Pancreas (tissue), 10 donors: ENCODE measurements at regions not wholly inside any gene's neighbourhood (a gene's known extent, or its start where the extent isn't known, plus 50 kb on each side); places are given as distances from the start of the nearest gene placed in this dataset.

ENCODE experiments used
- ATAC-seq, 4 donors: fragments of 200-7000 bp; cut with Tn5 transposase; one replicate each; pipeline versions ENCODE4 v1.8.0 to v1.9.1; 2020; ENCODE audit warnings: mild to moderate bottlenecking in 4 of 4, moderate library complexity in 4 of 4
- DNase-seq, 6 donors: peaks; one replicate each; pipeline ENCODE4 v3.0.0-alpha.2; 2020
- FAIRE-seq: peaks from 2 replicates; lab custom pipeline; 2012; peaks lifted over from hg19 to GRCh38; lab: Jason Lieb, UNC
- H3K27ac ChIP-seq, 4 donors: fragments of 200-600 bp; sonication (generic); 1 replicate in 3 of 4; 2 replicates in 1 of 4; pipeline versions ENCODE4 v1.5.0 to v1.8.0; 2020
- H3K27me3 ChIP-seq, 4 donors: fragments of 200-600 bp; one replicate each; pipeline ENCODE4 v1.8.0; 2021
- H3K36me3 ChIP-seq, 3 donors: fragments of 200-600 bp; sonication (generic) in 1 of 3; one replicate each; pipeline versions ENCODE4 v1.5.0 to v1.8.0; 2020 to 2021
- H3K4me1 ChIP-seq, 3 donors: fragments of 200-600 bp; one replicate each; pipeline ENCODE4 v1.8.0; 2021
- H3K4me3 ChIP-seq, 4 donors: fragments of 200-600 bp; sonication (generic) in 2 of 4; one replicate each; pipeline versions ENCODE4 v1.5.0 to v1.8.0; 2020 to 2021
- H3K9me3 ChIP-seq, 4 donors: fragments of 200-600 bp; one replicate each; pipeline ENCODE4 v1.8.0; 2021
- WGBS, 2 donors: extraction: QIAGEN DNeasy Blood & Tissue Kit; methylation state at CpG; one replicate each; pipeline ENCODE4 v1.1.7; 2013; 5-methylcytosine and 5-hydroxymethylcytosine counted together
- intact Hi-C, 3 donors: fragments of 100-400 bp; cut with DNase I; formaldehyde crosslinking; loops; one replicate each; pipeline versions ENCODE4 v1.11.1 to v1.14.2; 2022
- TF ChIP-seq, protein P1 (sequence below), 4 donors: fragments of 200-600 bp; sonication (generic) in 3 of 4; IDR thresholded peaks; one replicate each; pipeline versions ENCODE4 v1.5.0 to v1.8.0; 2021; ENCODE audit warnings: antibody characterized with exemption in 4 of 4
- donor health status: healthy with polysubstance abuse.
- donor health status: DM: no; HTN: no; CAD: no; lungs with moderate emphysema.
- donor health status: DM: no; HTN: no; CAD: no.
- donor health status: control.
- donor health status: control.
- donor health status: Bipolar disorder and iron deficiency.
- donor health status: DM: yes; HTN: yes; CAD: no.
- donor health status: DM: no; HTN: no; CAD: no.
- donor health status: DM: no; HTN: no; CAD: no.
- donor health status: DM: yes; HTN: yes; CAD: no.

DNA sequence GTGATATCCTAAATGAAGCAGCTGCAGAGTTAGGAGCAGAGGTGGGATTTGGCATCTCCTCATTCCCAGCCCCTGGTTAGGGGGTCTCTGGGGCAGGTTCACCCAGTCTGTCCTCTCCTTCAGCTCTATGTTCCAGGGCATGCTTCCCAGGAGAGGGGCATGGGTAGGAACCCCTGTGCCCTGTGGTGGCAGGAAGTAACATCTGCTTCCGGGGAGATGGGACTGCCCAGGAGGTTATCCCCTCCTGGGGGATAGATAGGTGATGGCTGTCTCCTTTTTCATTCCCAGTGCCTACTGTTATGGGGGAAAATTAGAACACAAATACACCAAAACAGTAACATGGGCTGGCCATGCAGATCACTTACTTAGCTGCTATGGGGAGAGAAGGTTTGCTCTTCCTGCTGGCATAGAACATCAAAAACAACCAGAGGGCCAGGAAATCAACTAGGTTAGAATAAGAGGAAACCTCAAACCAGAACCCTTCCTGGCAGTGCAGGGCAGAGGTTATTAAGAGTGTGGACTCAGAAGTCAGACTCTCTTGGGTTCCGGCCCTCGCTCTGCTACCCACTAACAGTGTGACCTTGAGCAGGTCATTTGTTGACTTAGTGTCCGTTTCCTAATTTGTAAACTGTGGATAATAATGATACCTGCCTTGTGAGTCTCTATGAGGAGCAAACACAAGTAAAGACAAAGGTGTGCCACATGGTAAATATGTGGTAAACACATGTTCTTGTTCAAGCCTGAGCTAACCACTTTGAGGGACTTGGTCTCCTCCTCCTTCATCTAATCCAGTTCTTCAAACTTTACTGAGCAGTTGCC, 157.8 kb upstream of the JUN start:
- WGBS, 2 donors, result 29 to 34% methylated on average over 4 of the region's 4 CpGs
- ATAC-seq (peak; percentile 63 to 79 (median 74)), DNase-seq (peak in 1 of 6 donors; percentile 21), FAIRE-seq (no peak)
- Histone ChIP-seq H3K27ac (peak overlapping the region in 2 of 4 donors; percentile 33 to 54), H3K27me3 (no peaks in the 10 kb centered on the region), H3K4me3 (no peak overlapping the region), H3K4me1 (peaks cover 0 to 21% (median 10%) of the 10 kb centered on the region in 3 donors), H3K9me3 (no peaks in the 10 kb centered on the region), H3K36me3 (no peaks in the 10 kb centered on the region)
- intact Hi-C loops, result no loop called here
- TF ChIP-seq, protein P1, sequence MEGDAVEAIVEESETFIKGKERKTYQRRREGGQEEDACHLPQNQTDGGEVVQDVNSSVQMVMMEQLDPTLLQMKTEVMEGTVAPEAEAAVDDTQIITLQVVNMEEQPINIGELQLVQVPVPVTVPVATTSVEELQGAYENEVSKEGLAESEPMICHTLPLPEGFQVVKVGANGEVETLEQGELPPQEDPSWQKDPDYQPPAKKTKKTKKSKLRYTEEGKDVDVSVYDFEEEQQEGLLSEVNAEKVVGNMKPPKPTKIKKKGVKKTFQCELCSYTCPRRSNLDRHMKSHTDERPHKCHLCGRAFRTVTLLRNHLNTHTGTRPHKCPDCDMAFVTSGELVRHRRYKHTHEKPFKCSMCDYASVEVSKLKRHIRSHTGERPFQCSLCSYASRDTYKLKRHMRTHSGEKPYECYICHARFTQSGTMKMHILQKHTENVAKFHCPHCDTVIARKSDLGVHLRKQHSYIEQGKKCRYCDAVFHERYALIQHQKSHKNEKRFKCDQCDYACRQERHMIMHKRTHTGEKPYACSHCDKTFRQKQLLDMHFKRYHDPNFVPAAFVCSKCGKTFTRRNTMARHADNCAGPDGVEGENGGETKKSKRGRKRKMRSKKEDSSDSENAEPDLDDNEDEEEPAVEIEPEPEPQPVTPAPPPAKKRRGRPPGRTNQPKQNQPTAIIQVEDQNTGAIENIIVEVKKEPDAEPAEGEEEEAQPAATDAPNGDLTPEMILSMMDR (IDR thresholded peaks at IDR 0.05), result no peak

DNA sequence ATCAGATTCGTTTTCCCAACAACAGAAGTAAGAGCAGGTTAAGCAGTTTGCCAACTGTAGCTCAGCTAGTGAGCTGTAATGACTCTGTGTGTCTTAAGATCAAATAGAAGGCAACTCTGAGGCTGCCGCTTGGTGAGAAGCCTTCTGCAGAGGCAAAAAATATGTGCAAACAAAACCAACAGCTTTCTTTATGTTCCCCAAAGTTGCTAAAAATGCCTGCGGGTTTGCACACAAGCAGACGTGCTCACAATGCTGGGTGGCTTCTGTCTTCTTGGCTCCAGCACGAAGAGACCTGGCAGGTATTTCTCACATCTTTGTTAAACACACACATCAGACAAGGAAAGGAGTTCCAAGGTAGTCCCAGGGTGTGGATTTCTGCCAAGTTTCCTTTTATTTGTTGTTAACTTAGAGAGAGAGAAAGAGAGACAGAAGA, 158.9 kb upstream of the JUN start:
- Histone ChIP-seq H3K4me3 (no peak overlapping the region), H3K36me3 (no peaks in the 10 kb centered on the region), H3K27ac (peak overlapping the region in 2 of 4 donors; percentile 33 to 54), H3K4me1 (peaks cover 0 to 21% (median 10%) of the 10 kb centered on the region in 3 donors), H3K9me3 (no peaks in the 10 kb centered on the region), H3K27me3 (no peaks in the 10 kb centered on the region)
- 14 to 15% methylated on average over 5 of the region's 5 CpGs for WGBS, 2 donors
- peak; percentile 71 to 85 (median 78) for ATAC-seq
- intact Hi-C loops, result no loop called here
- TF ChIP-seq, protein P1 (IDR thresholded peaks at IDR 0.05), result no peak
- DNase-seq, result peak in 3 of 6 donors; percentile 27 to 43 (median 34)
- FAIRE-seq, result no peak

DNA sequence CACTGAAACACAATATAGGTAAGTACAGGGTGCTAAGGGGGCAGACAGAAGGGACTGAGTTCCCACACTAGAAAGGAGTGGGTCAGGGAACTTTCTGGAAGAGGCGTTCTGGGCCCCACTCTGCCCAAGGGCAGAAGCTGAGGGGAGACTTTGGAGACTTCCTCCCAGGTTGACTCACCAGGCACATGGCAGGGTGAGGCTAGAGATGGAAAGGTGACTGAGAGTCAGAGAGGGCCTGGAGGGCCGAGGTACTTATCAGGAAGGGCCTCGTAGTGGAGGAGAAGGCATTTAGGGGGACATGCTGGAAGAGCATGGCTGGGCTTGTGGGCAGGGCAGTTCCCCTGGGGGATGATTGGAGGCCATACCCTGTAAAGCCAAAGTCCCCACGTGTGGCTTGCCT, 159.9 kb upstream of the JUN start:
- DNase-seq (no peak), FAIRE-seq (no peak), ATAC-seq (no peak)
- no peaks in the 10 kb centered on the region for H3K9me3 ChIP-seq
- no peaks in the 10 kb centered on the region for H3K36me3 ChIP-seq
- H3K27me3 ChIP-seq, result no peaks in the 10 kb centered on the region
- 92 to 94% methylated on average over 4 of the region's 4 CpGs for WGBS, 2 donors
- intact Hi-C loops, result no loop called here
- H3K27ac ChIP-seq, result no peak overlapping the region
- TF ChIP-seq, protein P1 (IDR thresholded peaks at IDR 0.05), result no peak
- H3K4me1 ChIP-seq, result peaks cover 0 to 21% (median 10%) of the 10 kb centered on the region in 3 donors
- H3K4me3 ChIP-seq, result no peak overlapping the region

DNA sequence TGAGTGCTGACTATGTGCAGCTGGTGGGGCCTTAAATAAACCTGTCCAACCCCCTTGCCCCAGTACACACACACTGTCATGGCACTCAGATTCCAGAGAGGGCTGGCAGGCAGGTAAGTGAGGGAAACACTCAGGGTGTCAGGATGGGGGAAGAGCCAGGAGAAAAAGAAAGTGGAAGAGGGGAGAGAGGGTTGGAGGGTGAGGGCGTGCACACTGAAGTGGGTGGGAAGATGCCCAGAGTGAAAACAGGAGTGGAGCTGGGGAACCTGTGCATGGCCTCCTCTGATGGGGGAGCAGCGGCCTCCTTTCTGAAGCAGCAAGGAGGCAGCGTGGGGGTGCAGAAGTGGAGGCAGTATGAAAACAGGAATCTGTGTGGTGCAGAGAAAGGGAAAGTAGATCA, 160.6 kb upstream of the JUN start:
- Histone ChIP-seq H3K4me1 (peaks cover 0 to 21% (median 10%) of the 10 kb centered on the region in 3 donors), H3K9me3 (no peaks in the 10 kb centered on the region), H3K36me3 (no peaks in the 10 kb centered on the region), H3K27me3 (no peaks in the 10 kb centered on the region), H3K4me3 (no peak overlapping the region), H3K27ac (no peak overlapping the region)
- 95 to 98% methylated on average over 3 of the region's 3 CpGs for WGBS, 2 donors
- TF ChIP-seq, protein P1 (IDR thresholded peaks at IDR 0.05), result no peak
- DNase-seq (no peak), FAIRE-seq (no peak), ATAC-seq (no peak)
- intact Hi-C loops, result no loop called here

DNA sequence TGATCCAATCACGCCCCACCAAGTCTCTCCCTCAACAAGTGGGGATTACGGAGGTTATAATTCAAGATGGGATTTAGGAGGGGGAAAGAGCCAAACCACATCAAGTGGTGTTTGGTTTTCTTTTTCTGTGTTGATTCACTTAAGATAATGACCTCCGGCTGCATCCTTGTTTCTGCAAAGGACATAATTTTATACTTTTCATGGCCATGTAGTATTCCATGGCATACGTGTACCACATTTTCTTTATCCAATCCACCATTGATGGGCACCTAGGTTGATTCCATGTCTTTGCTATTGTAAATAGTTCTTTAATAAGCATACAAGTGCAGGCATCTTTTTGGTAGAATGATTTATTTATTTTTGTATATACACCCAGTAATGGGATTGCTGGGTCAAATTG, 162.5 kb upstream of the JUN start:
- 96 to 98% methylated on average over 4 of the region's 4 CpGs for WGBS, 2 donors
- Histone ChIP-seq H3K4me1 (peaks cover 7 to 19% (median 10%) of the 10 kb centered on the region in 3 donors), H3K27ac (no peak overlapping the region), H3K36me3 (no peaks in the 10 kb centered on the region), H3K27me3 (no peaks in the 10 kb centered on the region), H3K9me3 (no peaks in the 10 kb centered on the region), H3K4me3 (no peak overlapping the region)
- DNase-seq, result no peak
- no peak for FAIRE-seq
- no peak for ATAC-seq
- TF ChIP-seq, protein P1 (IDR thresholded peaks at IDR 0.05), result no peak
- intact Hi-C loops, result no loop called here
